Colon (tissue), 2 donors: ENCODE measurements at regions not wholly inside any gene's neighbourhood (a gene's known extent, or its start where the extent isn't known, plus 50 kb on each side); places are given as distances from the start of the nearest gene placed in this dataset.
"Not testable (repeated sequence)": the region's sequence is repeated elsewhere in the genome, so short reads cannot be mapped to it uniquely, and the experiment has no call there.

ENCODE experiments used
- FAIRE-seq: peaks from 2 replicates; lab custom pipeline; 2012; peaks lifted over from hg19 to GRCh38; lab: Jason Lieb, UNC
- donor health status: control.
- donor health status: control.

DNA sequence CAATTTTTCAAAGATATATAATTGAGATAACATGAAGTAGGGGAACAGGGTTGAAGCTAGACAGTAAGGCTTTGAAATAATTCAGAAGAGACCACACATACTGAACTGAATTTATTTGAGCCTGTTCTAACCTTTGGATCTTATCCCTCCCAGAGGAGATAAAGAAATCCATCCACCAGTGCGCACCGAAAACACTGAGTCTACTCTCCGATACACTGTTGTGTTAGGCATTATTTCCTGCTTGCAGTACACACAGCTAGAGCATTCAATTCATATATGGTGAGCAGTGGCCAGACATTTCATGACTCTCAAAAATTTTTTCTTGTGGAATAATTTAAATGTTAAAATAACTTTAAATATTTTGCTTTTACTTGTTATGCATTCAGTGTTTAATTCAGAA, 342.7 kb downstream of the GPD2 start:
- FAIRE-seq = no peak

DNA sequence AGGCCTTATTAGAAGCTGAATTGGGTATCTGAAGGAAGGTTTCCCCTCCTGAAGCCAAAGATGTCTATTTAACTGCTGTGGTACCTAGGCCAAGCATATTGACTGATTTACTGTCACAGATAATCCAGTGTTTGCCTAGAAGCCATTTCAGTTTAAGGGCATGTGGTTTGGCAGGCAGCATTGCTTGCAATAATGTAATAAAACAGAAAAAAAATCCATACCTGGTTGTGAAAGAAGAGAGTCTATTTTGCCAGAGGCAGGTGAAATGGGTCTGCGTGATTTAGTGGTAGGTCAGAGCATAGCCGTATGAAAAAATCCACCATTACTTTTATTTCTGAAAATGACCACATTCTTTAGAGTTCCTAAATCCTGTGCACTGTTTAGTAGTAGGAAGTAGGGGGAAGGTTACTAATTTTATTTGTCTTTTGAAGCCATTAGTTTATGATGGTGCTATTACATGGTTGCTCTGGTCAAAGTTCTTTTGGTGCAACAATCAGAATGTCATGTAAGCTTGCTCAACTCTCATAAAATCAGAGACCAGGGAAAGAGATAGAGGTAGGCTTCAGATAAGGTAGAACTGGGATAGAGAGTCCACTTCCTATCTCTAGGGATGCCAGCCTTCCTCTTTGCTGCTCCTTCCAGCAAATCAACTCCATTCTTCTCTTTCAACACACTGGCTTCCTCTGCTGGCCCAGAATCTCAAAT, 343.4 kb downstream of the GPD2 start:
- peak; percentile 51 for FAIRE-seq

DNA sequence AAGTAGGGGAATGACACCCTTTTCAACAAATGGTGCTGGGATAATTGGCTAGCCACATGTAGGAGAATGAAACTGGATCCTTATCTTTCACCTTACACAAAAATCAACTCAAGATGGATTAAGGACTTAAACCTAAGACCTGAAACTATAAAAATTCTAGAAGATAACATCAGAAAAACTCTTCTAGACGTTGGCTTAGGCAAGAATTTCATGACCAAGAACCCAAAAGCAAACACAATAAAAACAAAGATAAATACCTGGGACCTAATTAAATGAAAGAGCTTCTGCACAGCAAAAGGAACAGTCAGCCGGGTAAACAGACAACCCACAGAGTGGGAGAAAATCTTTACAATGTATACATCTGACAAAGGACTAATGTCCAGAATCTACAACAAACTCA, 345.5 kb downstream of the GPD2 start:
- FAIRE-seq = not testable (repeated sequence)

DNA sequence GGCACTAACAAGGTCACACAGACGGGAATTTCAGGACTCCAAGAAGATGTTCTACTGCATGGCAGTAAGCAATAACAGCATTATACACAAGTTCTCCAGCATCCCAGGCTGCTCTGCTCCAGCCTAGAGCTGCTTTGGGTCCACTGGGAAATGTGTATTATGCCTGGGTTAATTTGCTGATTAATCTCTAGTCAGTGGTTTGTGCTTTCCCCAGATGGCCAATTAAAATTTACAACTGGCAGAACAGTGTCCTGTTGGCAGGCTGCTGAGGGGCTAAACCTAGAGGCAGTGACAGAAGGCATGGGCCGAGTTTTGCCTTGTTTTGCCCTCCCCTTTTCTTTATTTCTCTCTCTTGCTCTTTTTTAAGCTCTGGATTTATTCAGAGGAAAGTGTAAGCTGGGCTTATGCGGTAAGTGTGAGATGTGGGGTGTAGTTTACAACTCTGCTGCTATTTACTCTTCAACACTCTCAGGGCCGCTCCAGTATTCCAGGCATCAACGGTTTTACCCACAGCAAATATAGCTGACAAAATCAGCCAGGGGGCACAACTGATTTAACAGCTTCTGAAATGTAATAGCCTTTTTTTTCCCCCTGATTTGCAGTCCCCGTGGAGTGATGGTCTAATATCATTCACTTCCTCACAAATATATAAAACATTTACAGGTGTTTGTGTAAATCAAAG, 348.0 kb downstream of the GPD2 start:
- FAIRE-seq = no peak

DNA sequence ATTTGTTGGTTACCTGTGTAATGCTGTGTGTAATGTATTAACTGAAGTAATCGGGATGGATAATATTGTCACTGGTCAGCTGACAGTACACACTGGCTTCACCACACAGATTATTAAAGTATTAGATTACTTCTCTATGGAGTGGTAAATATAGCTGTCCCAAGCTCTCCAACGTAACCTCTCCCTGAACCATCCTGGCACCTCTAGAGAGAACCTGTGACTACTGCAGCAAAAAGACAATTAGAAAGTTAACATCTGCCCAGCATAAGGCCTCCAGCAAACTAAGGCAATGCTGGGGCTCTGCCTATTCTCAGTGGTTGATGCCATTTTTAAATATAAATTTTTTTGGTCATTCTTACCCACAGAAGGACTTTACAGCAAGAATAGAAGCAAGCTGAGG, 351.3 kb downstream of the GPD2 start:
- FAIRE-seq = no peak

DNA sequence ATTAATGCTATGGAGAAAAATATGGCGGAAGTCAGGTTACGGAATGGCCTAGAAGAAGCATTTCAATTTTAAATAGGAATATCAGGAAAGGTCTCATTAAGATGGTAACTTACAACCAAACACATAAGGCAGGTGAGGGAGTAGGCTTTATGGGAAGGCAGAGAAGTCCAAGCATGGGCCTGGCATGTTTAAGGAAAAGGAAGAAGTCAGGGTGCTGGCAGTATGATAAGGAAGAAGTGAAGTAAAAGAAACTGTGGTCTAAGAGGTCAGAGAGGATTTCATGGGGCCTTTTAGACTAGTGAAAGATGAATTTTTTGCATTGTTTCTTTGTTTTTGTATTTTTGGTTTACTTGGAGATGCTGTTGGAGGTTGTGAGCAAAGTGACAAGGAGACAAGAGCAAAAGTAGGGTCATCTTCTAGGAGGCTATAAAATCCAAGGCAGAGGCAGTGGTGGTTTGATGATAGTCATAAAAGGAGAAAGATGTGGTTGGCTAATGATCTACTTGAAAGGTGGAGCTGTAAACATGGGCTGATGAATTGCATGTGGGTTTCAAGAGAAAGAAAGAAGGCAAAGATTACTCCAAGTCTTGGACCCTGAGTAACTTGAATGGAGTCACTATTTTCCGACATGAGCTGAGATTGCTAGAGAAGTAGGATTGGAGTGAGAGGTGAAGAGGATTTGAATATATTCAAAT, 354.3 kb downstream of the GPD2 start:
- no peak for FAIRE-seq

DNA sequence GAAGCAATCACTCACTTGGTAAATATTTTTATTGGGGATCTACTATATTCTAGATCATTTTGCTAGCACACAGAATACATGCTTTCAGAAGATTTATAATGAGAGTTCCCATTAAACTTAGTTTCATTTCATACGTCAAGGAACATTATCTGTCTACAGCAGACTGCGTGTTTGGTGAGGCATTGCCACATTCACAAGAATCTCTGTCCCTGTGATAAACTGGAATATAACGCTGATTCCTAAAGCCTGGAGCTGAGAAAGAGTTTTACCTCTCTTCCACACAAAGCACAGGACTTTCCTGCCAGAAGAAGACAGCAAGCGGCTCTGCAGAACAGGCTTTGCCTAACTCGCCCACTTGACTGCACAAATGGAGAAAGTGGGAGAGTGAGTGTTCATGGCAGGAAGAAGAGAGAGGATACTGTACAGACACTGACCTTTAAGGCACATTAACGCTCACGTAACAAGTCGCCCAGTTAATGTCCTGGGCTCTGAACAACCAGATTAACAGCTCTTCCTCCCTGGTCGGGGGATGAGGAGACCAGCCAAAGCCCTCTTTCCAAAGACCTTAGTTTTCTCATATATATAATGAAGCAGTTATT, 356.2 kb downstream of the GPD2 start:
- FAIRE-seq = no peak

DNA sequence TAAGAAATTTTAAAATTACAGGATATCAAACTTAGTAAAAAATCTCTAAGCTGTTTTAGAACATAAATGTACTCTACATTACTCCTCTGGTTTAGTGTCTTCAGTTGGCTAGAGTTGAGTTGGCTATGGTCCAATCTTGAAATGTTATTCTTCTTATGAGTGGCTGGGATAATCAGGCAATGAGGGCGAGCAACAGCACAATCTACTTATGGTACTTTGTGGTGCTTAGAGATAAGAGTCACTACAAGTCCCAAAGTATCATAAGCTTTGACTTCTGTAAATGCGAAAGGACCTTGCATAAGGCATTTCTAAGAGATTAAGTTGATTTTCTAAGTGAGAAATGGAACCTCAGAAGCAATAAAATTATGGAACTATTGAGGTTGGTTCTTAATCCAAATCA, 361.7 kb downstream of the GPD2 start:
- FAIRE-seq = no peak

DNA sequence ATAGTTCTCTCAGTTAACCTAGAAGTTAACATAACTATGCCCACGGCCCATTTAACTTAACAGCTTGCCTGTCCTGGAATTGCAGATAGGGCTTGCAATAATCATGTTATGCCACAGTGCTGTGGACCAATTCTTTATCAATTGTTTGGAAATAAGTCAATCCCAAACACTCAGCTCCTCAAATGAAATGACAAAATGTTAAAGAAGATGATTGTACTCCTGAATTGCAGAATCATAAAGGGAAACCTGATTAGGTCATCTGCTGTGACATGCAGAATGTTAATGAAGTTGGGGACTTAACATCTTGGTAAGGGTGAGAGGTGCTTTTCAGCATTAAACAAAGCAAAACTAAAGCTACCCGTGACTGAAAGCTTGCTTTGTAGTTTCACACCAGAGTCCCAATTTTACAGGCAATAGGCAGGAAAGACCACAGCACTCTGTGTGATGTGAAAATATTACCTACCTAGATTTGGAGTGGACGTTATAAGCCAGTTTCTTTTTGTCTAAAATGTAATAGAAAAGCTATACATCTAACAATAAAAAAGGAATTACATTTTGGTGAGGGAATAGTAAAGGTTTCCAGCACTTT, 364.0 kb downstream of the GPD2 start:
- no peak for FAIRE-seq

DNA sequence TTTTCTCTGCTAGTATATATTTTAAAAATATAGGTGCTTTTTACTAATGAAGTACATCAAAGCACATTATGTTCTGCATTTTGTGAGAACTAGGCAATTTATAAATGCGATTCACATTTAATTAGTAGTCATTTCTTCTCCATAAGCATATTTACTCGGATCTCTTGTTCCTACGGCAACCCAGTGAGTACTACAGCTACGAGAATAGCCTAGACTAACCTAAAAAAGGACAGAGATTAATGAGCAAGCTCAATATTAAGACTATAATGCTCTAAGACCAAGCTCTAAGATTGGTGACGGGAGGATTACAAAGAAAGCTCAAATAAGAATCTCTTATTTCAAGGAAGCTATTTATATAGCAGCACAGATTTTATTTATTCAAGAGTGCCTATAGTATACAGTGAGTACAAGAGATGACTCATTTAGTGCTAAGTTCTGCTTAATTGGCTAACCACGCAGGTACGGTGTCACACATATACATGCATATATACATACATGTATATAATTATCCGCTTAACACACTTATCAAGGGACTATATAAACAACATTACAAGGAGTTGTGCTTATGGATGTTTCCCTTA, 364.7 kb downstream of the GPD2 start:
- FAIRE-seq = no peak

DNA sequence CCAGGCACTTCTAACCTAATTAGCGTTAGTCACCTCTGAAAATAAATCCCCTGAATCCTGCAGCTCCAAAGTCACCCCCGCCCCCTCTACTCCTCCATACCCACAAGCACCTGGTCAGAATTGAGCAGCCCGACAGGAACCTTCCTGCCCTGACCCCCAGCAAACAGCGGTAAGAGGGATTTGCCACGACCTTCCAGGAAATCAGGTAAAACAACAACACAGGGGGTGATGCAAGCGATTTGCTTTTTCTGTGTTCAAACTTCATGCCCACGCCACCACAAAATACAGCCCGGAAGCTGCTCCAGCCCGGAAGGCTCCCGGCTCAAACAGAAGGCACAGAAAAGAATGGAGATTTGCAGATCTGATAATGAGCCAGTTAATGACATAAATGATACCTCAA, 367.1 kb downstream of the GPD2 start:
- no peak for FAIRE-seq

DNA sequence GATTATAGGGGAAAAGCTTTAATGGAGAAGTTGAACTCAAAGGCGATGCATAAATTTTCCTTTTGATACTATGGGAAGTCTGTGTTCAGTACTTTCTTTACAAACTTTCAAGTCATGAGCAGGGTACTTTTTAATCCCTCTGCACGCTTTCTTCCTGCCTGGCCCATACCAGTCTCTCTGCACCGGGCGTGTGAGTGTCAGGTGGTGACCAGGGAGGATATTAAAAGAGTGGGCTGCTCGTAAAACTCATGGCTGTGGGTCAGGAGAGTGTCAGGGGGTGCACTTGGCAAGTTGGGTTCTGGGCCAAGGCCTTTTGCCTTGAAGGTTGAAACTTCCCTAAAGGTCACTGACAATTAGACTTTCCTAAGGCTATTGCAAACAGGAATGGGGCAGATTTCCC, 367.8 kb downstream of the GPD2 start:
- FAIRE-seq = no peak

DNA sequence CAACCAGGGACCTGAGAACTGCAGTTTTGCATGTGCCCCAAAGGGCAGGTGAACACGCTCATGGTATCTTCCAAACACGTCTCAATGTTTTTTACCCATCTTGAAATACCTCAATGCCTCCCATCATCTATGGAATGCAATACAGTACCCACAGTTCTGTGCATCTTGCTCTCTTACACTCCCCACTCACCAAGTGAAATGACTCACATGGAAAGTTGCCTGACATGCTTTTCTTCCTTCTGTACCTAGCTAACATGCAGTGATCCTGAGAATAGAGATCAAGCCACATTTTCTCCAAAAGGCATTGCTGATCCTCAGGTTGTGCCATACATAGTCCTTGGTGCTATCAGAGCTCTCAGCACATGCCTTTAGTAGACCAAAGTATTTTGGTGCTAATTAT, 373.9 kb downstream of the GPD2 start:
- no peak for FAIRE-seq

DNA sequence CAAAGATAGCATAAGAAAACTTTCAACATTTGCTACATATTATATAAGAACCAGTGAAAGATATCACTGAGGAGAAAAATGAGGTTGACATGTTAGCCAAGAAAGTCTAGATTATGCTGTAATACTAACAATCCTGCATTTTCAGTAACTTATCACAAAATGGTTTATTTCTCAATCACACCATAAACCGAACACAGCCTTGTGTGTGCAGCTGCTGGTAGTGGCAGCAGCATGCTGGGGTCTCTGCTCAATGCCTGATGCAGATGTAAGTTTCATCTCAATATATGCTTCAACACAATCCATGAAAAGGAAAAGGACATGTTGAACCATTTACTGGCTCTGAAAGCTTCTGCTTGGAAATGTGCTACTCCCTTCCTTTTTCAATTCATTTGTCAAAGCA, 376.3 kb downstream of the GPD2 start:
- FAIRE-seq = no peak

DNA sequence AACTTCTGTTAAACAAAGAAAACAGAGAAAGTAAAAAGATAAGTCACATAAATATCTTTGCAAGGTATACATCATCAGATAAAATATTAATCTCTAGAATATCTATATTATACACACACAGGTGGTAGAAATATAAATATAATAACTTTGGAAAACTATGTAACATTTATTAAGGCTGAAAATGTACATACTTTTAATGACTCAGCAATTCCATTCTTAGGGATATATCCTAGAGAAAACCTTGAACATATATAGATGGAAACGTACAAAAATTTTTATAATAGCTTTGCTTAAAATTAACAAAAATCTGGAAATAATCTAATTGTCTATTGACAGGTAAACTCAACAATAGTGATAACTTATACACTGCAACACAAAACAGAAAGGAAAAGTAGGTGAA, 381.3 kb downstream of the GPD2 start:
- FAIRE-seq = no peak

DNA sequence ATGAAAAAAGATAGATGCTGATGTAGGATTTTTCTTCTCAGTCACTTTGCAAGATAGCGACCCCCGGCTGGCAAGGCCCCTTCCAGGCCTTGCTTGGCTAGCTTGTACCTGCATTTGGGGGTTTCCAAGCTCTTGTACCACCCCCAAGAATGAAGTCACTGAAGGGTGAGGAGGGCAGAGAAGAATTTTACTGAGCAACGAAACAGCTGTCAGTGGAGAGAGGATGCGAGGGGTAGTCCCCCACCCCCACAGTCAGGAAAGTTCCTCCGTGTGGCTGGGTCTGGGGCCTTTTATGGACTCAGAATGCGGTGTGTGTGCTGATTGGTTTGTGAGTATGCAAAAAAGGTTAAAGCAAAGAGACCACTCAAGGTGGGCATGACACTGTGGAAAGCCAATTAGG, 382.0 kb downstream of the GPD2 start:
- FAIRE-seq = no peak

DNA sequence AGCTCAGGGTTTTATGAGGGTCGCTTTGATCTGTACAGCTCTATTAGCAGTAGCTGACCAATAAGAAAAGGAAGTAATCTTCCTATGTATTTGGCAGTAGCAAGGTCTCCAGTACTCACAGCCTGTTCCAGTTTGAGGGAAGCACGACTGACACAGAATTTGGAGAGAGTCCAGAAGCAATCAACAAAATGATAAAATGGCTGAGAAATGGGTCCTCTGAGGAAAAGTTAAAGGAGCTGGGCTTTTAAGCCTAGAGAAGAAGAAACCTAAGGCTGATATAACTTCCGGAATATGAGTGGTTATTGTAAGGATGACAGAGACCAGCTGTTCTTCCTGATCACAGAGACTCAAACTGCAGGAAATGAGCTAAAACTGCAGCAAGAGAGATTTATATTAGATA, 382.8 kb downstream of the GPD2 start:
- no peak for FAIRE-seq

DNA sequence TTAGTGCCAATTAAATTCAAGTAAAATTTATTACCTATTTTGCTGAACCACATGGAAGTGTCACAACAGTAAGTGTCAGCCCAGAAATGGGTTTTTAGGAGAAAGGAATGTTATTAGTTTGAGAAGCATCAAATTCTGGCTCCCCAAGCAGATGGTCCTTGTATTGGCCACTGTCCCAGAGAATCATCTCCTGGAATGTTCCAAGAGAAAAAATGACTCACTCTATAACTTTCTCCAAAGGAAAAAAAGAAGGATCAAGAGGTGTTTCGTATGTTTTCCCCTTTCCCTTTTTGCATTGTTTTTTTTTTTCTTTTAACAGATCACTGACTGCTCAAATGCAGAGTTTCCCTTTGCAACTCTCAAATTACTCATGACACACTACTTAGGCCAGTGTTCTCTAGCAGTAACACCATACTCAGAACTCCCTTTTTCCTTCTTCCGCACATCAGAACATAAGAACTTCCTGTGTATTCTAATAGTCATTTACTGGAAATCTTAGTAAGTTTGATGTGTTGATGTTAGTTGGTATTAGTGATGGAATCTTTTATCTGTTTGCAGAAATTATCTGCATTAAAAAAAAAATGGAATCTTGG, 390.3 kb downstream of the GPD2 start:
- no peak for FAIRE-seq

DNA sequence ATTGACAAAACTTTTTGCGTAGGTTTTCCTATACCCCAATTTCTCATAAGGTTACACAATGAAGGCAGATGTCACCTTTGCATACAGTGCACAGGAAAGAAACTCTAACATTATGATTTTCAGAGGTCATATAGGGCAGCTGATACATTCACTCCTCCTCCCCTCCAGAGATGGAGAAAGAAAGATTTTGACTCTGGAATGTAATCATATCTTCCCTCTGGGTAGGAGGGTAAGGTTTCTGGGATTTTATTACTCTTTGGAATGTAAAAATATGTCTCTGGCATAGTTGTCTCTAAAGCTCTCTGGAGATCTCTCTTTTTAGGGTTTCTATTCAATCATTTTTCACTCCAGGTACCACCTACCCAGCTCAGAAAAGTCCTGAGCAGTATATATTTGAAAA, 398.3 kb downstream of the GPD2 start:
- no peak for FAIRE-seq

DNA sequence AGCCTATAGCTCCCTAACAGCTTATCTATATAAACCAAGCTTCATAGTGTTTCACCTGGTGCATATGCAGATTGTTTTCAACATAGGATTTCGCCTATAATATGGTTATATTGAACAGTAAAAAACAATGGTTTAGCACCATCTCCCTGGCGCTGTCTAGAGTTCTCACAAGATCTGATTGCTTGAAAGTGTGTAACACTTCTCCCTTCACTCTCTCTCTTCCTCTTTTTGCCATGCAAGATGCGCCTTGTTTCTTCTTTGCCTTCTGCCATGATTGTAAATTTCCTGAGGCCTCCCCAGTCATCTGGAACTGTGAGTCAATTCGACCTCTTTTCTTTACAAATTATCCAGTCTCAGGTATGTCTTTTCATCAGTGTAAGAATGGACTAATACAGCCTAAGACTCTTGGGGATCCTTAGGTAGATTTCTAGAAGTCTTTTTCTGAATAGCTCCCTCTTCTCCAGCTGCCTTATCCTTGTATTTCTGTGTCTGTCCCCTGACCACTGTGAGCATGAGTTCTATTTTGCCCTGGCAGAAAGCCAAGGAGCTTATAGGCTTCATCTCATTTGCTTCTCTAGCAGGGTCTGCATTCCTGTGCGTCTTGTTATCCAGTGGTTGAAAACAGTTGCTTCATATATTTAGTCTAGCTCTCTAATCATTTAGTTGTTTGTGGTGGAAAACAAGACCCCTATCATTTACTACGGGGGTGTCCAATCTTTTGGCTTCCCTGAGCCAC, 401.6 kb downstream of the GPD2 start:
- no peak for FAIRE-seq

DNA sequence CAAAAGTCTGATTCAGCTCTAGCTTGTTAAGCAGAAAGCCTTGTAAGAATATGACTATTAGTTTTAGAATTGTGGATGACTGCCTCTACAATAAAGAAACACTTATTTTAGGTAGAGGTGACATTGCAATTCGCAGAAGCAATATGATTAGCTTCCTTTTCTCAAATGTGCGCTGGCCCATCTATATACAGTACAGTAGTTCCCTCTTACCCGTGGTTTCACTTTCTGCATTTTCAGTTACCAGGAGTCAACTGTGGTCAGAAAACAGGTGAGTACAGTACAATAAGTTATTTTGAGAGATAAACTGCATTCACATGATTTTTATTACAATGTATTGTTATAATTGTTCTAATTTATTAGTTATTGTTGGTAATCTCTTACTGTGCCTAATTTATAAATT, 405.1 kb downstream of the GPD2 start:
- no peak for FAIRE-seq
